Ramos (cell line): ENCODE measurements at regions not wholly inside any gene's neighbourhood (a gene's known extent, or its start where the extent isn't known, plus 50 kb on each side); places are given as distances from the start of the nearest gene placed in this dataset.
"Not testable (repeated sequence)": the region's sequence is repeated elsewhere in the genome, so short reads cannot be mapped to it uniquely, and the experiment has no call there.

Experiments
- in situ Hi-C: fragments of 300-500 bp; cut with MboI; formaldehyde crosslinking; loops from one replicate; pipeline ENCODE4 v1.14.3; 2022; ENCODE audit warnings: low sequenced_read_pairs; ENCODE audit not compliant: unreplicated experiment

GRCh38 chr18:51248685-51249084, 51.2 kb upstream of the MEX3C start:
- in situ Hi-C loops = no loop called here

DNA sequence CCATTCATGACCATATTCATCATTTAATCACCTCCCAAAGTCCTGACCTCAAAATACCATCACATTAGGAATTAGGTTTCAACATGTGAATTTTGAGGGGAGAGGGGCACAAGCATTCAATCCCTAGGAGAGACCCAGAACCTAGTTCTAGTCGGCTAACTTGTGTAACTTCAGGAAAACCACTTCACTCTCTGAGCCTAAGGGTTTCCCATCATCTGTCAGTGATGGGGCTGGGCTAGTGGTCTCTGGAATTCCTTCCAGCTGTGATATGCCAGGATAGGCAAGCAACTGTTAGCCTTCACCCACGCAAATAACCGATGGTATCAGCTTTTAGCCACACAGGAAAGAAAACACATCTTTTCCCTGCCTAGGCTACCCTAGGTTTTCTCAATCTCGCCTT, 52.5 kb upstream of the MEX3C start:
- in situ Hi-C loops = no loop called here

DNA sequence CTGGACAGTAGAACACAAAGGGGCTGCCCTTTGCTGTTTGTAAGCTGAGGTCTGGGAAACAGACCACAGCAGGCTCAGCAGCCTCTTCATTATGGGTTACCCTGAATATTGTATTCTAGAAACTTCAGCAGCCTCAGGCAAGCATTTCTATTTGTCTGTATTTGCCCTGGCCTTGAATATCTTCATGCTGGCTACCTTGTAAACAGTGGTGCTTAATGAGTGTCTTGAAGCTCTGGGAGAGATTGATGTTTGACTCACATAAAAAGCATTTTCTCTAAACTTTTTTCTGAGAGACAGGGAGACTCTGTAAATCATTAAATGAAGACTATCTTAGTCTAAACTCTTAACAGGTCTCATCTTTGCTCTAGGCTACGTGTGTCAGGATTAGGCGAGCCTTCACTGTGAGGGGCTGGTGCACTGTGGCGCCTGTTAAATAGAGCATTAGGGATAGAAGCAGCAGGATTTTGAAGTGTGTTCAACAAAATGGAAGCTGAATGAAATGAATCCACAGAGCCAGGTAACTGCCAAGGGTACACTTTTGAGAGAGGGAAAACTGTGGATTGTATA, 53.1 kb upstream of the MEX3C start:
- in situ Hi-C loops = no loop called here

GRCh38 chr18:51251625-51252024, 54.1 kb upstream of the MEX3C start:
- in situ Hi-C loops = no loop called here

GRCh38 chr18:51253476-51253875, 56.0 kb upstream of the MEX3C start:
- in situ Hi-C loops = no loop called here

DNA sequence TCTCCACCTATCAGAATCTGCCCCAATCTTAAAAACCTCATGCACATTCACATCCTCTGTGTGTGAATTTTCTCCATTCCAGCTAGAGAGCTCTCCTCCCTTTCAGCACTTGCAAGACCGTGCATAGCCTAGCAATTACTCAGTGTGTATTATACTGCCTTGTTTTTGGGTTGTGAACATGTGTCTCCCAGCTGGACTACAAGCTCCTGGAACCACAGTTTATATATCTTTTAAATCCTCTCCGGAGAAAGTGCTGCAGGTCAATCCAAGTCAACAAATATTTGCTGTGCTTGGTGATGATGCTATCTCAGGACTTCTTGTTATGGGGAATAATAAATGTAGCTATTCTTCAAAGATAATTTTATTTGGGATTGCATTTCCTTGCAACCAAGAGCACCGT, 58.2 kb upstream of the MEX3C start:
- in situ Hi-C loops = no loop called here

GRCh38 chr18:51257150-51257549, 59.7 kb upstream of the MEX3C start:
- in situ Hi-C loops = no loop called here

- in situ Hi-C loops = no loop called here
These were observed 62.6 kb upstream of the MEX3C start for GRCh38 chr18:51260118-51260517.

DNA sequence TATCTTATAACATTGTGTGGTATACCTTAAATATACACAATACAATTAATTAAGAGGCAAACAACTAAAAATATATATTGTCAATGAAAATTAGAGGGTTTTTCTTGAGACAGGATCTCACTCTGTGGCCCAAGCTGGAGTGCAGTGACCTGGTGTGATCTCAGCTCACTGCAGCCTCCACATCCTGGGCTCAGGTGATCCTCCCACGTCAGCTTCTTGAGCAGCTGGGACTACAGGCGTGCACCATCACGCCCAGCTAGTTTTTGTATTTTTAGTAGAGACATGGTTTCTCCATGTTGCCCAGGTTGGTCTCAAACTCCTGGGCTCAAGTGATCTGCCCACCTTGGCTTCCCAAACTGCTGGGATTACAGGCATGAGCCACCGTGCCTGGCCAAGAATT, 68.6 kb upstream of the MEX3C start:
- in situ Hi-C loops = not testable (repeated sequence)

DNA sequence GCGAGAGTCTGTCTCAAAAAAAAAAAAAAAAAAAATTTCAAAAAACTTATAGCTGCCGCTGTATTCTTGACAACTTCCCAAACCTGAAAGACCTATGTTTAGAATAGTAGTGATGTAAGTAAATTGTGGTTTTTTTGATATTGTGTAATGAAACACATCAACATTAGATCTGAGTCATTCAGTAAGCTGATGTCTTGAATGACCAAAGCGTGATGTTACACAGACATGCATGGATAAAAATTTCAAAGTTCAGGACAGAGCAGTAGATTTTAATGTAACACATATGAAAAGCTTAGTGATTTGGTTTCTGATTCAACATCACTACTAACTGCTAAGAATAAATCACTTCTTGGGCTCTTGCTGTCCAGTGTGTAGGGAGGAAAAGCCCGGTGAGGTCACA, 69.3 kb upstream of the MEX3C start:
- in situ Hi-C loops = no loop called here

GRCh38 chr18:51273437-51273836, 76.0 kb upstream of the MEX3C start:
- in situ Hi-C loops = no loop called here

GRCh38 chr18:51275712-51276476, 78.4 kb upstream of the MEX3C start:
- in situ Hi-C loops = no loop called here

DNA sequence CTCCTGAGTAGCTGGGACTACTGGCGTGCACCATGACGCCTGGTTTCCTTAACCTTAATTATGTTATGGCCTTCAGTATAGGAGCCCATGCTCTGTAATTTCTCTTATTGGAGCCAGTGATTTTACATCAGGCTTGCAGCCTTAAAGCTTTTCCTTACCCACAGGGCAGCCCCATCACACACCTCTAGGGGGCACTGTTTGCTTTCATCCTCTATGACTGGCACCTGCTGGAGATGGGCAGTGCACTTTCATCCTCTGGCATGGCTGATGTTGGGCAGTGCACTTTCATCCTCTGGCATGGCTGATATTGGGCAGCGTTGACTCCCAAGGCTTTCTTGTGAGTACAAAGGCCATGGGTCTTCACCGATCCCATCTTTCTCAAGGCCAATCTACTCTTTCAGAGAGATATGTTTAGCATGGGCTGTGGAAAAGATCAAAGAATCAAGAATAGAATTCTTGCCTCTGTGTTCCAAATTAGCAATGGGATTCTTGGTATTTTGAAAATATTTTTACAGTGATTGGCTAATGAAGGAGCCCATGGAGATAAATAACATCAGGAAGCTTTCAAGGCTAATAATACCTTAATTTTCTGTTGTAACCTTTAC, 80.7 kb upstream of the MEX3C start:
- in situ Hi-C loops = no loop called here

DNA sequence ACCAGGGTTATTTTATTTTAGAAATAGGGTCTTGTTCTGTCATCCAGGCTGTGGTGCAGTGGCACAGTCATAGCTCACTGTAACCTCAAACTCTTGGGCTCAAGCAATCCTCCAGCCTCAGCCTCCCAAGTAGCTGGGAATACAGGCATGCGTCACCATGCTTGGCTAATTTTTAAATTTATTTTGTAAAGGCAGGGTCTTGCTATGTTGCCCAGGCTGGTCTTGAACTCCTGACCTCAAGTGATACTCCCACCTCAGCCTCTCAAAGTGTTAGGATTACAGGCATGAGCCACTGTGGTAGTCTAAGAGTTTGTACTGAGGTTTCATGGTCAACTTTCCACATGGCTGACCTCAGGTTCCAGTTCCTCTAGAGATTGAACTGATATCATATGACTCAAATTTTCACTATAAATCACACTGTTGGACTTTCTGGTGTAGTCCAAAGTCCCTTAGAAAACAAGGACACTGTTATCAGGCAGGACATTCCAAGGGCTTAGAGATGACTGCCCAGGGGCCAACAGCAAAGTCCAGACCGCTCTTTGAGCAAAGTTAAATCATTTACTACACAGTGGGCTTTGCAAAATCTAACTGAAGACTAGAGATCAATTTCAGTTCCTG, 82.0 kb upstream of the MEX3C start:
- in situ Hi-C loops = no loop called here

GRCh38 chr18:51287818-51288508, 90.5 kb upstream of the MEX3C start:
- in situ Hi-C loops = no loop called here

GRCh38 chr18:51288582-51288981, 91.1 kb upstream of the MEX3C start:
- in situ Hi-C loops = no loop called here

DNA sequence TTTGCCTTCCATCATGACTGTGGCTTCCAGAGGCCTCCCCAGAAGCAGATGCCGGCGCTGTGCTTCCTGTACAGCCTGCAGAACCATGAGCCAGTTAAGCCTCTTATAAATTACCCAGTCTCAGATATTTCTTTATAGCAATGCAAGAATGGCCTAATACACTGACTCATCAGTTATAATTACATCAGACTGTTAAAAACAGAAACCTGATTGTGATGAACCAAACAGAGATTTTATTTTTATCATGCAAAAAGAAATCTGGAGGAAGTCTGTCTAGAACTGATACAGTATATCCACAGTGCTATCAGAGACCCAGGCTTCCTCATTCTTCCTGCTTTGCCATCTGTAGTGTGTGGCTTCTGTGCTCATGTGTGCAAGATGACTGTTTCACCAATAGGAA, 93.4 kb upstream of the MEX3C start:
- in situ Hi-C loops = no loop called here

DNA sequence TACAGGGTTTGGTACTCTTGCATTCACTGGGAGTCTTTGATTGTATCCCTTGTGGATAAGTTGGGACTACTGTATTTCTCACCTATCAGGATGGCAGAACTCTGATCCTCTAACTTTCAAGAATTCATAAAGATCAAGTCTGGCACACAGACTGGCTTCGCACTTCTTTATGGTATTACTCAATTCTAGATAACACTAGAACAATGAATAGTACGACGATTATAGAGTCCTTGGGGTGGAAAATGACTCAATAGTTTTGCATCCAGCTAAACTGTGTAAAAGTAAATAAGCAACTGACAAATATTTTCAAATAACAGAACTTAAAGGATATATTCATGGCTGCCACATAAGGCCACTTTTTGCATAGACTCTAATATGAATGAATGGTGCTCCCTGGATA, 103.4 kb upstream of the MEX3C start:
- in situ Hi-C loops = no loop called here

DNA sequence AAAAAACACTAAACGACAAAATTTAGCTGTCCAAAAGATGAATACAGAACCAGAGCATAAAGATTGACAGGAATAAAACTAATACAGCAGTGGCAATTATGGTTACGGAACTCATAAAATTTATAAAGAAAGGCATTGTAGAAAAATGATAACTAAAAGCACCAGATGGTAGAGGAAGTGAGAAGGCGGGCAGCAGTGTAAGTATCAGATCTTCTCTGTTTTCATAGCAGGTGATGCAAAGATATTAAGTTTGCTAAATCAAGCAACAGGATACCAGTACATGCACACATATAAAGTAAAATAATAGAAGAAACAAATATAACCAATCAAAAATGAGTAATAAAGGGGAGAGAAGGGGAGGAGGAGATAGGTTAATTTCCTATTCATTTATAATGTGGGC, 103.9 kb upstream of the MEX3C start:
- in situ Hi-C loops = no loop called here

DNA sequence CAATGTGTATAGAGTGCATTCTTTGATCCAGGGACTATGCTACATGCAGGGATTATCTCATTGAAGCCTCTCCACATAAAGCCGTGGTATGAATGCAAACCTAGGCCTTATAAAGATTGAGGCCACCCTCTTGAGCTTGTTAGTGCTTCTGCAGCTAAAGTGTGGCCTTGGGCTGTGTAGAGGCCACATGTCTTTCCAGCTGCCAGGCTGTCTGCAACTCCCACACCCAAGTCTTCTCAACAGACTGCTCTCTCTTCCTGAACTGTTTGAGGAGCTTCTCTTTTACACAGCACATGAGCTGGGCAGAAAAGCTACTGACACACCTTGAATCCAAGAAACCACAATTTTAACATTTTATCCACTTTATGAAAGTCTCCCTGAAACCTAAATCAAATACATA, 119.2 kb upstream of the MEX3C start:
- in situ Hi-C loops = no loop called here

DNA sequence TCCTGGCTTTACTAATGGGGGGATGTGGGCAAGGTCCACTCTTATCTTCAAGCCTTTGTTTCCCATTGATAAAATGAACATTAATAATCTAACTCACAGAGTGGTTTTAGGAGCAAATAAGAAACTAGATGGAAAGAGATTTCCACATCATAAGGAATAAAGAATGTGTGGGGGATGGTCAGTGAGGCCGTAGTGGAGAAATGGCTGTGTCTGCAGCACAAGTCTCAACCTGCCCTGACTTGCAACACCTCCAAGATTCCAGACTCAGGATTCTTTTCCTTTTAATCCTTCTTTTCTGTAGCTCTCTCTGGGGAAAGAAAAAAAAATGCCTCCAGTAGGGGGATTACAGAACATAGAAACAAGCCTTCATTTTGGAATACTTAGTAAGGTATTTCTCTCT, 124.2 kb upstream of the MEX3C start:
- in situ Hi-C loops = loop anchor here (5.0 kb wide), 1 partner anchor 51 kb away; no protein-coding TSS in a partner anchor
